ENCODE measurements at regions not wholly inside any gene's neighbourhood (a gene's known extent, or its start where the extent isn't known, plus 50 kb on each side); places are given as distances from the start of the nearest gene placed in this dataset.

DNA sequence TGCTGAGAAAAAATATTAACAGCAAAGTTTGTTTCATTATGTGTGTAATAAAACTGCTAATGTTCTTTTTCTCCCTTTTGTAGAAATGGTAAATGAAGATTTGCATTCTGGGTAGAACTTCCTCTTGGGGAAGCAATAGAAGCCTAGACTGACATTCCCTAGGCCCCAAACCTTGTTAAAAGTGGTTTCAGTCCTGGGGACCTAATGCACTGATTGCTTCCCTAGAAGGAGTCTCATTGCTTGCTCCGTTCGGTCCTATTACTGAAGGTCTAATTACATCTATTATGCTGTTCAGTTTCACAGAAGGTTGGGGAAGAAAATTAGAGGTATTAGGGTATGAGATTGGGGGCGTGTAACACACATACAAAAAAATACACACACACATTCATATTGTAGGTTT lies 893.8 kb downstream of the TLE4 start:
- DNase-seq (ENCODE audit: low read depth), result no peak

DNA sequence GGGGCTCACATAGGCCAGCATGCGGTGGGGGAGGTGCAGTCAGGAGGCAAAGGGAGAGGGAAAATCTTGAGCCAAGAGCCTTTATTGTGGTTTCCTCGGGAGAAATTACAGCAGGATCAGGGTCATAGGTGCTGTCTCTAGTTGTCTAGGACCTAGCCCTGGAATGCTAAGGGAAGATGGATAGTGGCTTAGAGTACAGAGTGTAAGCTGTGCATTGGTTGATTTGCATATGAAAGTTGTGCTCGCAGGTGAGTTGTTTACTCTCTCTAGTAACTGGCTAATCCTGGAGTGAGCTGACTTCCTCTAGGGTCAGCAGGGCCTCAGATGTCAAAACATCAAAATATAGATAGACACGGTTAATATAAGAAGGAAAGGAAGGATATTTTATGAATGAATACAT lies 877.7 kb downstream of the TLE4 start:
- DNase-seq (ENCODE audit: low read depth), result no peak

DNA sequence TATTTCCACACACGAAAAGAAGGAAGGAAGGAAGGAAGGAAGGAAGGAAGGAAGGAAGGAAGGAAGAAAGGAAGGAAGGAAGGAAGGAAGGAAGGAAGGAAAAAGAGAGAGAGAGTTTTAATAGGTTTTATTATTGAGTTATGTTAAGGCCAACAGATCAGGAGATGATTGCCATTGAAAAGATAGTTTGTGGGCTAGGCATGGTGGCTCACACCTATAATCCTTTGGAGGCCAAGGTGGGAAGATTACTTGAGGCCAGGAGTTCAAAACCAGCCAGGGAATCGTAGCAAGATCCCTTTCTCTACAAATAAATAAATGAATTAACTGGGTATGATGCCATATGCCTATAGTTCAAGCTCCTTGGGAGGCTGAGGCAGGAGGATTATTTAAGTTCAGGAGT lies 877.2 kb downstream of the TLE4 start:
- no peak for DNase-seq (ENCODE audit: low read depth)

DNA sequence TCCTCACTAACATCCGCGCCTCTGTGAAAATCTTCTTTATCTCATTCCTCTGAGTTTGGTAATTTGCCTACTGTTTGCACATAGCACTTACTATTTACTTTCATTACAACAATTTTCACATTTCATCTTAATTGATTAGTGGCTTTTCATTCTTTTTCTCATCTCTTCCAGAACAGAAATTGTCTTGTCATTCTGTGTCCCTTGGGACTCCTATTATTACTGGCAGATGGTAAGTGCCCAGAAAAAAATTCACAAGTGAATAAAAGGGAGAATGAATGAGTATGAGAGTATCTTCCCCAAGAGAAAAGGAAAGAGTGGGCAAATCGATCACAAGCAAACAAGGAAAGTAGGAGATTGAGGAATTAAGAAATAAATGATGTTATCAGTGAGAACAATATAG lies 876.1 kb downstream of the TLE4 start:
- DNase-seq (ENCODE audit: low read depth), result no peak

DNA sequence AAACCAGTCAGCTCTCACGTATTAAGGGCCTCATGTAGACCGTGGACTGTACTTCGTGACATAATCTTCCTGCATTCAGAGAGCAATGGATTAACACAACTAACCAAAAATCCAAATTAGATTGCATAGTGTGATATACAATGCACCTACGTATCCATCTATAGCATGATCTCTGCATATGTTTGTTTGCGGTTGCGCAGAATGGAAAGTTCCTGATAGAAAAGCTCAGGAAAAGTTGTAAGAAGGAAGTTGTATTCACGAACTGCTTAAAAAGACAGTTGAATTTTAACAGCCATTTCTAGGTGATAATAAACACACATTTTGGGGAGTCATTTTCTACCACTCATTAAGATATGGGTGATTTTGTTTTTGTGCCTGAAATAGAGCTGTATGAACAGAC lies 869.0 kb downstream of the TLE4 start:
- no peak for DNase-seq (ENCODE audit: low read depth)

DNA sequence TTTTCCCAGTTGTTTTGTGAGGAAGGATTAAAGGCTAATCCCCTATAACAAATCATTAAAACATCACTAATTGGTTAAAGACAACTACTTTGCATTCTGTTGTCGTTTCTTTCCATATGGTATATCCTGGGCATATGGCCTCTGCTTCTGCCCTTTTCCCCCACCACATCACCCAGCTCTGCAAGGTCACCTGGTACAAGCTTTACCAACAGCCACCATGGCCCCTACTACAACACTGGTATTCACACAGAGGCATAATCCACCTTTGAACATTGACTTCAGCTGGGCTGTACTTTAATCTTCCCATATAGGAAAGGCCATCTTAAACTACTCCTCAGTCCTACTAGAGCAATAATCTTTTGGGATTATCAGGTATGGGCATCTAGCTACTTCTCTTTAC lies 866.1 kb downstream of the TLE4 start:
- no peak for DNase-seq (ENCODE audit: low read depth)

DNA sequence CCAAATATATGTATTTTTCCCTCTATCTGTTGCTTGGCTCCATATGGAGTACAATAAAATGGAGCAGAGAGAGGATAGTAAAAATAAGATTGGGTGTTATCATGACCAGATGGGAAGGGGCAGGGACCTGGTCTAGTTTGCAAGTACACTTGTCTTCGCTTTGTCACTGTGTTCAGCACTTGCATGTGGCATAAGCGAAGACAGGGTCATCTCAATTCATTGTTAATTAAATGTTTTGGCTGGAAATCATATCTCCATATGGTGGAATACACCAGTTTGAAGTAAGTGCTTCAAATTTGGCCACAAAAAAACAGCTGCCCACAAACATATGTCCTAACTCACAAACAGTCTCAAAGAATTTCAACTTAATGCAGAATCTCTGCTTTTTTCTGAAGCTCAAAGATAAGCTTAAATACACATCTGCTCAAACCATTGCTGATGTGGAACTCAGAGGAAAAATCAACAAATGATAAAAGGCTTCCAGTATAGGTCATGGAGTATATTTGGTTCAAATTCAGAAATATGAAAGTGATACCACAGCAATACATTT lies 865.4 kb downstream of the TLE4 start:
- no peak for DNase-seq (ENCODE audit: low read depth)

DNA sequence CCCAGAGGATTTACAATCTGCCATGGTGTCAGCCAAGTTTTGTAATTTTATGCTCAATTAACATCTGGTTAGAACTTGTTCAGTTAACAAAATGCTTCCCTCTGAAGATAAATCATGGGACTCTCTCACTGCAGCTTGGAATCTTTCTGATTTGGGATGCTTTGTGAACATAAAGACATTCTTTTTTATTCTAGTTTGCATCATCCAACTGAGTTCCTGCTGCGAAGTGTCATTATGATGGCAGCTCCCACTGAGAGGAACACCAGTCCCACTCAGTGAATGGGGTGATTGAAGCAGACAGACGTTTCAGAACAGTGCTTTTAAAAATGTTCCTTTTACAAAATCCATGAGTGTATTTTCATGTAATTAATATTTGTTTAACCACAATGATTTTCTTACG lies 863.8 kb downstream of the TLE4 start:
- DNase-seq (ENCODE audit: low read depth), result no peak

DNA sequence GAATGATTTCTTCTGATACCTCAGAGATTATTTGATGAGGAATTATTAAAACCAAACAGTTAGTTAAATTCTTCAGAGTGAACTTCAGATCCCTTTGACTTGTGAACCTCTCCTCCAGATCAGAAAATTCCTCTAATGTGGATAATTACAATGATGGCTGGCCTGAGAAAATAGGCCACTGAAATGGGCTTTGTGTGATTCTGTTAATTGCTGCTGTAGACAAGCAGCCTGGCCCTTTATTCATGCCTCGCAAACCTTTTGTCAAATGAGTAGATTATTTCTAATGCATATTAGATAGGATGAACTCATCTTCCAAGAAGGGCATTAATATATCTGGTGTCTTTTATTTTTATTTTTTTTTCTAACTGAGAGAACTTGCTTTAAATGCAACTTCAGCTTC lies 855.2 kb downstream of the TLE4 start:
- no peak for DNase-seq (ENCODE audit: low read depth)

DNA sequence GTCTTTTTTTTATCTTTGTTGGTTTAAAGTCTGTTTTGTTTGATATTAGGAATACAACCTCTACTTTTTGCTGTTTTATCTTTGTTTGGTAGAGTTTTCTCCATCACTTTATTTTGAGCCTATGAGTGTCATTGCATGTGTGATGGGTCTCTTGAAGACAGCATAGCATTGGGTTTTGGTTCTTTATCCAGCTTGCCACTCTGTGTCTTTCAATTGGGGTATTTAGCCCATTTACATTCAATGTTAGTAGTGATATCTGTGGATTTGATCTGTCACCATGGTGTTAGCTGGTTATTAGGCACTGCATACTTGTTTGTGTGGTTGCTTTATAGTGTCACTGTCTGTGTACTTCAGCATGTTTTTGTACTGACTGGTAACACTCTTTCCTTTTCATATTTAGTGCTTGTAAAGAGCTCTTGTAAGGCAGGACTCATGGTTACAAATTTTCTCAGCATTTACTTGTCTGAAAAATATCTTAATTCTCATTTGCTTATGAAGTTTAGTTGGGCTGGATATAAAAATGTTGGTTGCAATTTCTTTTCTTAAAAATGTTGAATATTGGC lies 845.5 kb downstream of the TLE4 start:
- no peak for DNase-seq (ENCODE audit: low read depth)

DNA sequence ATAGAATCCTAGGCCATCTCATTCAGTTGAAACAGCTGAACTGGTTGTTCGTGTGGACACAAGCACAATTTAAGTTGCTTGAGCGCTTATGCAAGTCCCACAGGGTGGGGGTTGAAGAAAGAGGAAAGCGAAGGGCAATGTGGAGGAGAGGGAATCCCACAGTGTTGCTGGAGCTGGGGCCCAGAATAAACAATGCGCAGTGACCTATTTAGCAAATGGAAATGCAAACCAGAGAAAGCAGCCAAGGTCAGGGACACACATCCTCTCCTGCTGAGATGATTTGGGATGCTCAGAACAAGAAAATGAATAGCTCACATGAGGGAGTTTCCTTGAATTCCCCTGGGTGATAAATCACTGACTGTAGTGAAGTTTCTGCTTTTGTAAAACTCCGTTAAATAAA lies 838.3 kb downstream of the TLE4 start:
- DNase-seq (ENCODE audit: low read depth), result no peak

DNA sequence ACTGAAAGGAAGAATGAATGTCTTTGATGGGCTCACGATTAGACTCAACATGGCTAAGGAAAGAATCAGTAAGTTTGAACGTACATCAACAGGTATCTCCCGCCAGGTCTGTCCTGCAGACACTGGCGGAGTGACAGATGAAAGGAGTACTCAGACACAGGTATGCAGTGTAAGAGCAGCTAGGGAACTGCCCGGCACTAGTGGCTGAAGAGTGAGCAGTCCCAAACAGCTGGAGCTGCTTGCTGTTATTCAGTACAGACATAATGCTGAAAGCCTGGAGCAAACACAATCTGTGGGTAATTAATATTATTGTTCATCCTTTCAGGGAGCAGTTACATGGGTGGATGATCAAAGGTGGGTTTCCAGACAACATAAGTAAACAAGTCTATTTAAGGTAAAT lies 835.5 kb downstream of the TLE4 start:
- no peak for DNase-seq (ENCODE audit: low read depth)

DNA sequence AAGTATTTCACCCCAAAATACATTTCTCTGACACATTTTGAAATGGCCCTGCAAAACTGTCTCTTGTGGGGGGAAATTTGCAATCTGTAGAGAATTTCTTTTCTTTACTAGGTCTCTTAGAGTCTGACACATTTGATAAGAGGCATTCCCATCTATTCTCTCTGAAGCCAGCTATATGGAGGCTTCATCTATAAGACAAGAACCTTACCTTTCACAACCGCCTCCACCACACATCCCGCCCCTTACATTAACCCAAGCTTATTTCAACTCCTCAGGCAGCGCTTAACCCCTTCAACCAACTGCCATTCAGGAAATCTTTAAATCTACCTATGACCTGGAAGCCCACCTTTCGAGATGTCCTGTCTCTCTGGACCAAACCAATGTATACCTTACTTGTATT lies 829.5 kb downstream of the TLE4 start:
- no peak for DNase-seq (ENCODE audit: low read depth)

DNA sequence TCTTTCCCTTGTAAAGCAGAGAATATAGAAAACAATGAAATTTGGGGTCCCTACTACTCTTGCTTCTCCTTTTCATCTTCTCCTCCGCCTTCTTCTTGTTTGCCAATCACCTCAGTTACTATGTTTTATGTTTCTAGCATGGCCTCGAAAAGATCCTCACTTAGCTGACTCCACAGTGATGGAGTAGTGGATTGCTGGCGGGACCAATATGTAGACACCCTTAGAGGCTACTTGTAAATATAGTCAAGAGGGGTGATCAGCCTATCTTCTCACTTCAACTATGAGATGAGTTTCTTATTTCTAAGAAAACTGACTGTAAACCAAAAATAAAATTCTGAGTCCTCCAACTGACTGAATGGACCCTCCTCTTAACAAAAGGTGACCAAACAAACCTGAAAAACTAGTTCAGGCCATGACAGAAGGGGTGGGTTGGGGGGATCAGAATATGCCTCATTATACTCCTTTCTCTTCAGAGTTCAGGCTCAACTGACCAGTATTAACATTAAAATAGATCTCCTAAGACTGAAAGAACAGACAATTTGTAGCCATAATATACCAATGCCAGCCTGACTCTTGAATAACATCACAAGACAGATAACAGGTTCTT lies 829.0 kb downstream of the TLE4 start:
- no peak for DNase-seq (ENCODE audit: low read depth)

DNA sequence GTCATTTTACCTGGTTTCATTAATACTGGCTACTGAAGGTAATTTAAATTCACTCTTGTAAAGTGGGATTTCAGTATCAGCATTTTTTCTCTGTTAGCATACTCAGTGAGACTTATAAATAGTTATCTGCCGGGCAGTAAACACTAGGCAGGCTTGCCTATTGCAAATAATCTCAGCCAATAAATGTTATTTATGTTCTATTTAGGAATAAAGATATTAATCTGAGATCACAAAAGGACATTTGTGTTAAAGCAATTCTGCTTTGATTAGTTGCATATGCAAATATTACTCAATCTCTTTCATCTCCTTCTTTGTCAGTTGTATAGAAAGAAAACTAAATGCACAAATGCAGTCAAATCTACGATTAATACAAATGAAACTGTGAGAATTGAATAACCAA lies 827.8 kb downstream of the TLE4 start:
- DNase-seq (ENCODE audit: low read depth), result no peak

DNA sequence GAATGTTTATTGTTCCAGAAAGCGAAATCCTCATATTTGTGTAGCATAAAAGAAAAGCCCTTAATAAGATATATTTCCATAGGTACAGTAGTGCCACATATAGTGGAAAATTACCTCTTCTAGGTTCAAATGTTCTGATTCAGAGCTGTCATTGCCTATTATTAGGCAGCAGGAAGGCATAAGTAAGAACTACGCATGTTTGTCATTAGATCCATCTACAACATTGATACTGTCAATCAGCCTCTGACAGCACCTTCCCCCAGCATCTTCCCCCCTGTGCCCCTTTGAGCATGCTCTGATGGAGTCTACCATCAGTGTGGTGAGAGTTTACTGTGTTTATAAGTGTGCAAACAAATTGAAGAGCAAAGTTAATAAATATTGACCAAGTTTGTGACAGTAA lies 816.1 kb downstream of the TLE4 start:
- DNase-seq (ENCODE audit: low read depth), result no peak

DNA sequence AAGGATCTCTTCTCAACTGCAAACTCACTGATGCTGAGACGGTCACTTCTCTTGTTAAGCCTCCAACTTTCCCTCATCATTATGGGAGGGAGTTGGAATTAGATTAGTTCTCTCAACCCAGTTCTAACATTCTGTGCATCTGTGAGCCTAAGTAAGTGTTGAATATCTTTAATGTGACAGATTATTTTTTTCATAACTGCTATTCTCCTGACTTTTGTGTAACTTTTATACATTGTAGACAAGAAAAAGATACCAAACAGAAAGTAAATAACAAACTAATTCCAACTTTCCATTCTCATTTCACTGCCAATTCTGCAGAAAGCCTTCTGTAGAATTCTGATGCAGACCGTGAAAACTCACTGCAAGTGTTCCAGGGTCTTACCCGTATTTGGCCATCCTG lies 813.5 kb downstream of the TLE4 start:
- DNase-seq (ENCODE audit: low read depth), result no peak

DNA sequence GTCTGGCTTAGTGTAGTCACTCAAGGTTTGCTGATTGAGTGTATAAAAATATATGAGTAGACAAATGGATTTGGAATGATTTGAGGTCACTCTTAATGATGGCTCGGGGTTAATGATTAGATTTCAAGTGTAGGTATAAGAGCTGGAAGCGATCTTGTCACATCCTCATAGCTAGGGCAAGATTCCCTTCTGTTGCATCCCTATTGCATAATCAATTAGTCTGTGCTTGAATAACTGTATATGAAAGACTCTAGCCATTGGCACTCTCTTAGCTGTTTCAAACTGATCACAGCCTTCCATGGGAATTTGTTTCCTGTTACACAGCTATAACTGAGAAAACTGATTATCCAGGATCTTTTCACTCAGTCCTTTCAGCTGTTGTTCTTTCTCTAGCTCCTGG lies 811.6 kb downstream of the TLE4 start:
- DNase-seq (ENCODE audit: low read depth), result no peak

DNA sequence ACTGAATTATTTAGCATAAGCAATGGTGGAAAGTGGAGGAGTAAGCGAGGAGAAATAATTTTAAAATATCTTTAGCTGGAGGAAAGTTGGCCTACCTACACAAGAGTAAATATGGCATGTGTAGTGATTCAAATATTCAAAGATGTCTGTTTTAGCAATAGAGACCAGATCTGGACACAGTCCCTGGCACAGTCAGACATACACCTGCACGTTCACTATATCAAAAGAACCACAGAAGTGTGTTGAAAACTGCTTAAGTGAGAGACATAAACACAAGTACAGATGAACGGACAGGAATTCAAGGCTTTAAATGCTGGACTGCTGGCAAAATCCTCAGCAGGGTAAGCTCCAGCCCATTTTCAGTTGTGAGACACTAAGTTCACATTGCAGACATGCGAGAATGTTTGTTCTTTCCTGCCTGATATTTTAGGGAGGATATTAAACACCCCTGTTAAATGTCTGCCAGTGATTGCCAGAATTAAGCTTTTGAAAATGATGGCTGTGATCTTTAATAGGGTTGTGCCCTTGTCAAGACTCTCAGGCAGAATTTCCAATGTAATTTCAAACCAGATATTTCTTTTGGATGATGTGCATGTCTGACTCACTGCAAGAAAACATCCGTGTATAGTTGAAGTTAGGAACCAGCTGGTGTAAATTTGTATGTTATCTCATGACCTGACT lies 810.6 kb downstream of the TLE4 start:
- no peak for DNase-seq (ENCODE audit: low read depth)

DNA sequence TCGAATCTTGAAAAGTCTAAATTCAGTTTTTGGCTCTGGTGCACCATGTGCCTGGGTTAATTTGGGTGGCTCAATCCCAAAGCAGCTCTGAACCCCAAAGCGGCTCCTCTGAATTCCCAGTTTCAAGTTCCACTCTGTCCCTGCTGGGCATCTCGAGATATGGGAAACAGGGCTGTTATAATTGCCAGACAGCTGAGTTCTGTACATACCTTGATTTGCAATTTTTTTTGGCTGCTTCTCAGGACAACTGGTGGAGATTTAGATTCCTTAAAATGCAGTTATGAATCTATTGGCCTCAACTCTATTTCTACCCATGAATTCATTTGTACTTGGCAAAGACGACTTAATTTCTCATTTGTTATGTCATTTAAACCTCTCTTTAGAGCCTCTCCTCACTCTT lies 808.5 kb downstream of the TLE4 start:
- DNase-seq (ENCODE audit: low read depth), result no peak

DNA sequence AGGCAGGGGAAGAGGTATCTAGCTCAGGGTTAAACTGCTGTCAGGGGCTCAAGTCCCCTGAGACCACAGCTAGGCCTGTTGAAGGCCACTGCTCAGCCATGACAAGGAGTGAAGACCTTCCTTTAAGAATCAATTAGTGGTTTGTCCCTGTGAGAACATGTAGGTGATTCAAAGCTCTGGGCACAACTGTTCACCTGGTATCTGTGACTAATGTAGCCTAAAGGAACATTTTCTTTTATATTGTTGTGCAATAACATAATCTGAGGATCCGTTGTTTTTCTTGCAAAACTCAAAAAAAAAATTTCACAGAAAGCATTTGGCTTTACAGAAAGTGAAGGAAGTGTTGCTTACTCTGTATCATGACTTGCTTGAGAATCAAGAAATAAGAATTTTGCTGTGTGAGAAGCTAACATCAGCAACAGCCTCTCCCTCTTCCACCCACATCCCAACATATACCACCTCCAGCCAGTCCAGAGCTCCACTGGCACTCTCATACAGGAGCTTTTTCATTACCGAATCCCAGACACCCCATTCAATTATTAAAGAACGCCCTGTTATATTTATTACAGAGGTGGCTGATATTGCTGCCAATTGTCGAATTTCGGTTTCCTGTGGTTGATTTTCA lies 807.0 kb downstream of the TLE4 start:
- DNase-seq (ENCODE audit: low read depth), result no peak

DNA sequence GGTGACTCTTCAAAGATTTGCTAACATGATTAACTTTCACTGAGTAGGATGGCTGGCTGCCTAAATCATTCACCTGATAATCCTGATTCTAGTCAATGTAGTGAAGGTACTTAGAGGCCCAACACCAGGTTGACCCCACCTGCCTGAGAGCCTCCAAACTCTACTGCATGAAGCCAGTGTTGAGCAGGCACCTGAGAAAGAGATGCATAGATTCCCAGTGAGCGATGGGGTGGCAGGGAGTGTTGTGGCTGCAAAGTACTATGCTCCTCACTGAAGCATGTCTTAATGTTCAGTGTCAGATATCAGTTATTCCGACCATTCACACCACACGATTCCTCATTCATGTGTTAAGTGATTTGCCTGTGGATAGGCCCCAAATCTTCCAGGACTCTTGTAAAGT lies 804.4 kb downstream of the TLE4 start:
- no peak for DNase-seq (ENCODE audit: low read depth)

DNA sequence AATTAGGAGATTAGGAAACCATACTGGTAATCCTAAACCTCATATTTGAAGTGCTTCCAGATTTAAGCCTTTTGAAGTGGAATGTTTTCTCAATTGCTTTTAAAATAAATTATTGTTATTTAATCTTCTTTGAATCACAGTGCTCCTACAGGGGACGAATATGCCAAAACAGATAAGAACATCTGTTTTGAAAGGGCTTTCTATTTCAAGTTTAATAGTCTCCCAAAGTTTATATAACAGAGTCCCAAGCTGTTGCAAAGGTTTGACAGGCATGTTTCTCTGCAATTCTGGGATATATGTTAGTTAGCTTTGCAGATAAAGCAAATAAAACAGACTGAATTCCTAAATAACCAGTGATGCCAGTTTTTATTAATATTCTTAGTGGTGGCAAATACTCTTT lies 803.7 kb downstream of the TLE4 start:
- DNase-seq (ENCODE audit: low read depth), result no peak
